SH-SY5Y (cell line): ENCODE measurements at regions not wholly inside any gene's neighbourhood (a gene's known extent, or its start where the extent isn't known, plus 50 kb on each side); places are given as distances from the start of the nearest gene placed in this dataset.

Experiments used
- GATA2 ChIP-seq: IDR thresholded peaks from 2 replicates; pipeline ENCODE4 v1.6.1; 2011; ENCODE audit warnings: mild to moderate bottlenecking, low read depth, low read length
- GATA3 ChIP-seq: IDR thresholded peaks from 2 replicates; pipeline ENCODE4 v1.6.1; 2011; ENCODE audit warnings: low read depth, mild to moderate bottlenecking, low read length, moderate library complexity

DNA sequence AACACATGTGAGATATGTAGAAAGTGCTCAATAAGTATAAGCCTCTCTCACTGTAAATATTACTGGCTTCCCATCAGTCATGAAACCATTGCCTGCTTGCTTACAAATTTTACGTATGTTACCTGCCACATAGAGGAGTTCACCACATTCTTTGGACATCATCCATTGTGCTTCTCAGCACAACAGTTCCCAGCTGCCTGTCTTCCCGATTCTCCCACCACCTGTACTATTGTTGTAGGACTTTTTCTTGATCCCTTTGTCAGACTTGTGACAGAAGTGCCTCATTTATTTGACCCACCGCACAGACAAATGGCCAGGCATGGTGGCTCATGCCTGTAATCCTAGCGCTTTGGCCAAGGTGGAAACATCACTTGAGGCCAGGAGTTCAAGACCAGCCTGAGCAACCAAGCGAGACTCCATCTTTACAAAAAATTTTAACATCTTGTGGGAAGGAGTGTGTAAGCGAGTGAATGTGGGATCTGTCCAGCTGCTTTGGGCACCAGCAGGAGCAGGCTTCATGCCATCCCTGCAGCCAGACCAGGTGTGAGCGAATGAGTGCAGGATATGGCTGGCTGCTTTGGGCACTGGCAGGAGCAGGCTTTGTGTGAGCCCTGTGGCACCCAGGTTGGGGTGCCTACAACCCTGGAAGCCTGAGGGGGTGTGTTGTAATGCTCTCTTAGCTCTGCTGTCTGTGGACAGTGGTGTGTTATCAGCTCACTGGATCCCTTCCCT, 139.9 kb upstream of the ELL2 start:
- no peak for TF ChIP-seq GATA2
- no peak for TF ChIP-seq GATA3
